Lung (tissue), 11 donors: ENCODE measurements at regions not wholly inside any gene's neighbourhood (a gene's known extent, or its start where the extent isn't known, plus 50 kb on each side); places are given as distances from the start of the nearest gene placed in this dataset.

Experiments
- ATAC-seq: fragments of 200-7000 bp; cut with Tn5 transposase; one replicate; pipeline ENCODE4 v1.9.1; 2020; ENCODE audit warnings: moderate number of reproducible peaks; ENCODE audit not compliant: insufficient read depth, low FRiP score
- DNase-seq, 3 donors: peaks; one replicate each; pipeline ENCODE4 v3.0.0-alpha.2; 2013 to 2017
- H3K27ac ChIP-seq, 2 donors: one replicate each; pipeline ENCODE4 v1.5.1; 2013; ENCODE audit warnings: mild to moderate bottlenecking in 2 of 2, moderate library complexity in 2 of 2, control low read depth in 1 of 2, inconsistent platforms in 1 of 2, low read depth in 1 of 2, low read length in 1 of 2
- H3K27me3 ChIP-seq, 3 donors: one replicate each; pipeline ENCODE4 v1.5.1; 2013; ENCODE audit warnings: low read length in 2 of 3; ENCODE audit not compliant: control insufficient read depth in 3 of 3, insufficient read depth in 3 of 3
- H3K36me3 ChIP-seq, 4 donors: one replicate each; pipeline ENCODE4 v1.5.1; 2013; ENCODE audit warnings: low read length in 4 of 4, mild to moderate bottlenecking in 1 of 4, moderate library complexity in 1 of 4; ENCODE audit not compliant: control insufficient read depth in 4 of 4, insufficient read depth in 4 of 4
- H3K4me1 ChIP-seq, 5 donors: one replicate each; pipeline ENCODE4 v1.5.1; 2013; ENCODE audit warnings: low read length in 5 of 5, mild to moderate bottlenecking in 2 of 5, moderate library complexity in 1 of 5; ENCODE audit not compliant: control insufficient read depth in 5 of 5, insufficient read depth in 5 of 5
- H3K4me3 ChIP-seq: one replicate; pipeline ENCODE4 v1.5.1; 2013; ENCODE audit warnings: mild to moderate bottlenecking, control low read depth, moderate library complexity
- H3K9ac ChIP-seq, 2 donors: one replicate each; pipeline ENCODE4 v1.5.1; 2013; ENCODE audit warnings: low read length in 2 of 2, control low read depth in 1 of 2; ENCODE audit not compliant: insufficient read depth in 1 of 2
- H3K9me3 ChIP-seq, 4 donors: one replicate each; pipeline ENCODE4 v1.5.1; 2013; ENCODE audit warnings: low read length in 3 of 4, mild to moderate bottlenecking in 1 of 4, moderate library complexity in 1 of 4; ENCODE audit not compliant: control insufficient read depth in 4 of 4, insufficient read depth in 3 of 4
- WGBS, 2 donors: extraction: QIAGEN DNeasy Blood & Tissue Kit; methylation state at CpG; one replicate each; pipeline ENCODE4 v1.1.7; 2013; 5-methylcytosine and 5-hydroxymethylcytosine counted together
- TF ChIP-seq, protein P1 (sequence below): IDR thresholded peaks from 2 replicates; pipeline ENCODE4 v1.5.1; 2012; ENCODE audit warnings: mild to moderate bottlenecking; ENCODE audit errors: control extremely low read depth, extremely low read depth
- donor health status: control.
- donor health status: control.
- donor health status: Bipolar disorder and iron deficiency.
- donor health status: healthy.
- donor health status: DM: yes; HTN: yes; CAD: no.

DNA sequence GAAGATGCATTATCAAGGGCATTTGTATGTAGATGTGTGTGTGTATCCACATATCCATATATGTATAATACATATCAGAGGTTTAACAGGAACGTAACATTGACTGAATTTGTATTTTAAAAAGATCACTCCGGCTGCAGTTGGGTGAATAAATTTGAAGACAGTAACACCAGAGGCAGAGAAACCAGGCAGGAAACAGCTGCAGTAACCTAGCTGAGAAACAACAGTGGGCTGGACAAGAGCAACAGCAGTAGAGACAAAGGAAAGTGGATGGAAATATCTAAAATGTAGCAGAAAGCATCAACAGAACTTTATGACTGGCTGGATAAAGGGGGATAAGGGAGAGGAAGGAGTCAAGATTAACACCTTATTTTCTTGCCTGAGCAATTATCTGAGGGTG is 68.3 kb upstream of the SETMAR start:
- Histone ChIP-seq H3K4me1 (no peaks in the 10 kb centered on the region), H3K4me3 (no peak overlapping the region), H3K9me3 (no peaks in the 10 kb centered on the region), H3K27me3 (no peaks in the 10 kb centered on the region), H3K9ac (no peak overlapping the region), H3K36me3 (no peaks in the 10 kb centered on the region), H3K27ac (no peak overlapping the region)
- DNase-seq (no peak), ATAC-seq (no peak)
- TF ChIP-seq, protein P1, sequence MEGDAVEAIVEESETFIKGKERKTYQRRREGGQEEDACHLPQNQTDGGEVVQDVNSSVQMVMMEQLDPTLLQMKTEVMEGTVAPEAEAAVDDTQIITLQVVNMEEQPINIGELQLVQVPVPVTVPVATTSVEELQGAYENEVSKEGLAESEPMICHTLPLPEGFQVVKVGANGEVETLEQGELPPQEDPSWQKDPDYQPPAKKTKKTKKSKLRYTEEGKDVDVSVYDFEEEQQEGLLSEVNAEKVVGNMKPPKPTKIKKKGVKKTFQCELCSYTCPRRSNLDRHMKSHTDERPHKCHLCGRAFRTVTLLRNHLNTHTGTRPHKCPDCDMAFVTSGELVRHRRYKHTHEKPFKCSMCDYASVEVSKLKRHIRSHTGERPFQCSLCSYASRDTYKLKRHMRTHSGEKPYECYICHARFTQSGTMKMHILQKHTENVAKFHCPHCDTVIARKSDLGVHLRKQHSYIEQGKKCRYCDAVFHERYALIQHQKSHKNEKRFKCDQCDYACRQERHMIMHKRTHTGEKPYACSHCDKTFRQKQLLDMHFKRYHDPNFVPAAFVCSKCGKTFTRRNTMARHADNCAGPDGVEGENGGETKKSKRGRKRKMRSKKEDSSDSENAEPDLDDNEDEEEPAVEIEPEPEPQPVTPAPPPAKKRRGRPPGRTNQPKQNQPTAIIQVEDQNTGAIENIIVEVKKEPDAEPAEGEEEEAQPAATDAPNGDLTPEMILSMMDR = no peak
- WGBS, 2 donors = 27 to 49% methylated on average over 2 of the region's 2 CpGs

DNA sequence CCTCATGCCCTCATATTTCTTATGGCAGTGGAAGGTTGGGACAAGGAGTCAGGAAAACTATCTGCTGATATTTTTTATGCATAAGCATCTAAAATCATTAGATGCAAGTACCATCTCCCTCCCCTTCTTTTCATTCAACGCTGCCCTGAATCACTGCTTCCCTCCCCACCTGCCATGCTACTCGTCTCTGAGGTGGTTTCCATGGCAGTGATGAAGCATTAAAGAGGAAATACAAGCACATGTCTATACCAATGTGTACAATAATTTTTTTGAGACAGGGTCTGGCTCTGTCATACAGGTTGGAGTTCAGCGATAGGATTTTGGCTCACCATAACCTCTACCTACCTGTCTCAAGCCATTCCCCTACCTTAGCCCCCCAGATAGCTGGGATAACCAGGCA is 67.5 kb upstream of the SETMAR start:
- ATAC-seq = no peak
- no peaks in the 10 kb centered on the region for H3K36me3 ChIP-seq
- no peaks in the 10 kb centered on the region for H3K9me3 ChIP-seq
- no peaks in the 10 kb centered on the region for H3K27me3 ChIP-seq
- H3K27ac ChIP-seq = no peak overlapping the region
- no peak overlapping the region for H3K9ac ChIP-seq
- H3K4me3 ChIP-seq = no peak overlapping the region
- TF ChIP-seq, protein P1 = no peak
- 50 to 71% methylated on average over 3 of the region's 3 CpGs for WGBS, 2 donors
- no peaks in the 10 kb centered on the region for H3K4me1 ChIP-seq
- DNase-seq = no peak

DNA sequence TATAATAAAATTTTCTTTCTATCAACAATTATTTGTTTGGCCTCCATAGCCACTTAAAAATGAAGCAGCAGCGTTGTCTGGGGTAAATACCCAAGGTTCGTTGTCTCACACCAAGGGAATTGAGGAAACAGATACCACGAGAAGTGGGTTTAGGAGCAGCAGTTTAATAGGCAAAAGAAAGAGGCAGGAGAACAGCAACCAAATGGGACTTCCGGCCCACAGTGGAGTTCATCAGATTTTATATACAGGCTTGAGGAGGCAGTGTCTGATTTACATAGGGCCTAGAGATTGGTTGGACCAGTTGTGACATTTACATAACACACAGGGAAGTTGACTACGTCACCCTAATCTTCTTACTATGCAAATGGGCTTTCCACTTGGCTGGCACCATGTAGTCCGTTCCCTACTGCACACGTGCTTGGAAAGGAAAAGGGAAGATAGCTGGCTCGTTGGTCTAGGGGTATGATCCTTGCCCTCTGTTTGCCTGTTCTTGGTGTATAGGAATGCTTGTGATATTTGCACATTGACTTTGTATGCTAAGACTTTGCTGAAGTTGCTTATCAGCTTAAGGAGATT is 61.5 kb upstream of the SETMAR start:
- no peak for ATAC-seq

More for the DNA sequence above, 61.5 kb upstream of the SETMAR start:
- peaks cover 0 to 3% (median 1%) of the 10 kb centered on the region in 4 donors for H3K9me3 ChIP-seq
- no peak overlapping the region for H3K4me3 ChIP-seq
- WGBS, 2 donors = 89 to 90% methylated on average over 8 of the region's 8 CpGs
- no peaks in the 10 kb centered on the region for H3K36me3 ChIP-seq
- DNase-seq = no peak
- H3K9ac ChIP-seq = no peak overlapping the region
- TF ChIP-seq, protein P1 = no peak
- no peak overlapping the region for H3K27ac ChIP-seq
- H3K27me3 ChIP-seq = no peaks in the 10 kb centered on the region
- H3K4me1 ChIP-seq = no peaks in the 10 kb centered on the region
